ENCODE measurements at regions not wholly inside any gene's neighbourhood (a gene's known extent, or its start where the extent isn't known, plus 50 kb on each side); places are given as distances from the start of the nearest gene placed in this dataset.

DNA sequence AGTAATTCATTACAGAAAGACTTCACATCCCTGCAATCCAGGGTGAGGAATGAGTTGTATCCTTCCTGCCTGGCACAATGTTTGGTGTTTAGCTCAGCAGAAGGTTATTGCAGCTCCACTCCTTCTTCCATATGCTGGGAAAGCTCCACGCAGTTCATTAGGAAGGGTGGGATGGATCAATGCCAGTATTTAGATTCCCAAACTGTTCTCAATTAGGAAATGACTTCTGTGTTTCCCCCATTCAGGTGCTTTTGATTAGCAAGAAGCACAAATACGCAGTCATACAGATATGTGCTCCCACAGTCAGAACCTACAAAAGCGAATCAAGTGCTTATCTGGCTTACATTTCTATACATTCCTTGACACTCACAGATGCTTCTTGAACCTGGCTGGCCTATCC, 340.6 kb downstream of the NYAP2 start:
- TF ChIP-seq CTCF (conservative IDR thresholded peaks at IDR 0.05 in 1 of 2, IDR thresholded peaks at IDR 0.05 in 1 of 2; ENCODE audit: low read depth in 1 of 2, low read length in 2 of 2), result no peak
- no peak for TF ChIP-seq EZH2 (IDR thresholded peaks at IDR 0.05; ENCODE audit: low read length, missing control alignments)
